Lower leg skin (tissue), 3 donors: ENCODE measurements at regions not wholly inside any gene's neighbourhood (a gene's known extent, or its start where the extent isn't known, plus 50 kb on each side); places are given as distances from the start of the nearest gene placed in this dataset.
"Not testable (repeated sequence)": the region's sequence is repeated elsewhere in the genome, so short reads cannot be mapped to it uniquely, and the experiment has no call there.

ENCODE experiments used
- POLR2A ChIP-seq, 2 donors: fragments of 450-650 bp; IDR thresholded peaks; one replicate each; pipeline ENCODE4 v1.6.1; 2016 to 2017; ENCODE audit warnings: antibody characterized with exemption in 2 of 2, mild to moderate bottlenecking in 1 of 2, moderate library complexity in 1 of 2
- TF ChIP-seq, protein P1 (sequence below), 3 donors: fragments of 450-650 bp; IDR thresholded peaks; one replicate each; pipeline ENCODE4 v1.5.1; 2016; ENCODE audit warnings: antibody characterized with exemption in 3 of 3, mild to moderate bottlenecking in 3 of 3, moderate library complexity in 2 of 3

DNA sequence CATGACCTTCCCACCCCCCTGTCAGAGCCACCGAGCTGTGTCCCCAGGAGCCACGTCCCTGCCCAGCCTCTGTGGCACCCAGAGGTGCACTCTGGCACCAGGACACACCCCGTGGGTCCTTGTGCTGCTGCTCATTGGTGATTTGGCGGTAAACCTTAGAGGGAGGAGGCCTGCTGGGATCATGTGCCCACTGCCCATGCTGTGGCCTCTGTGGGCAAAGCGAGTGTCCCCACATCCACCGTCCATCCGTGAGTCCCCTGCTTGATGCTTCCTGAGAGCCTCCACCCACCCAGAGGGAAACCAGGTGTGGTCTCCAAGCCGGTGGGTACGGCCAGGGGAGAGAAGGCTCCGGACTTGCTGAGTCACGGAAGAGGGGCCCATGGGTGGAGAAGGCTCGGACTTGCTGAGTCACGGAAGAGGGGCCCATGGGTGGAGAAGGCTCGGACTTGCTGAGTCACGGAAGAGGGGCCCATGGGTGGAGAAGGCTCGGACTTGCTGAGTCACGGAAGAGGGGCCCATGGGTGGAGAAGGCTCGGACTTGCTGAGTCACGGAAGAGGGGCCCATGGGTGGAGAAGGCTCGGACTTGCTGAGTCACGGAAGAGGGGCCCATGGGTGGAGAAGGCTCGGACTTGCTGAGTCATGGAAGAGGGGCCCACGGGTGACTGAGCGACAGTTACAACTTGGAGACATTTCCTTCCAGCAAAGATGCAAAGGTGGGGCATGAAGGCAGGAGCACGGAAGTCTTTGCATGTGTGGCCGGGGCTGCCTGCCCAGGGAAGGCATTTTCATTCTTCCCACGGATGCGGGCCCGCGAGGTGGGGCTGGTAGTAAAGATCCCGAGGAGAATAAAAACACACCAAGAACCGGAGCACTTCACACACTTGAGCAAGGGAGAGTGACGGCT lies 49.6 kb upstream of the ZNF469 start:
- TF ChIP-seq, protein P1, sequence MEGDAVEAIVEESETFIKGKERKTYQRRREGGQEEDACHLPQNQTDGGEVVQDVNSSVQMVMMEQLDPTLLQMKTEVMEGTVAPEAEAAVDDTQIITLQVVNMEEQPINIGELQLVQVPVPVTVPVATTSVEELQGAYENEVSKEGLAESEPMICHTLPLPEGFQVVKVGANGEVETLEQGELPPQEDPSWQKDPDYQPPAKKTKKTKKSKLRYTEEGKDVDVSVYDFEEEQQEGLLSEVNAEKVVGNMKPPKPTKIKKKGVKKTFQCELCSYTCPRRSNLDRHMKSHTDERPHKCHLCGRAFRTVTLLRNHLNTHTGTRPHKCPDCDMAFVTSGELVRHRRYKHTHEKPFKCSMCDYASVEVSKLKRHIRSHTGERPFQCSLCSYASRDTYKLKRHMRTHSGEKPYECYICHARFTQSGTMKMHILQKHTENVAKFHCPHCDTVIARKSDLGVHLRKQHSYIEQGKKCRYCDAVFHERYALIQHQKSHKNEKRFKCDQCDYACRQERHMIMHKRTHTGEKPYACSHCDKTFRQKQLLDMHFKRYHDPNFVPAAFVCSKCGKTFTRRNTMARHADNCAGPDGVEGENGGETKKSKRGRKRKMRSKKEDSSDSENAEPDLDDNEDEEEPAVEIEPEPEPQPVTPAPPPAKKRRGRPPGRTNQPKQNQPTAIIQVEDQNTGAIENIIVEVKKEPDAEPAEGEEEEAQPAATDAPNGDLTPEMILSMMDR (IDR thresholded peaks at IDR 0.05), result not testable (repeated sequence)
- TF ChIP-seq POLR2A (IDR thresholded peaks at IDR 0.05), result not testable (repeated sequence)
